ENCODE measurements at regions not wholly inside any gene's neighbourhood (a gene's known extent, or its start where the extent isn't known, plus 50 kb on each side); places are given as distances from the start of the nearest gene placed in this dataset.

DNA sequence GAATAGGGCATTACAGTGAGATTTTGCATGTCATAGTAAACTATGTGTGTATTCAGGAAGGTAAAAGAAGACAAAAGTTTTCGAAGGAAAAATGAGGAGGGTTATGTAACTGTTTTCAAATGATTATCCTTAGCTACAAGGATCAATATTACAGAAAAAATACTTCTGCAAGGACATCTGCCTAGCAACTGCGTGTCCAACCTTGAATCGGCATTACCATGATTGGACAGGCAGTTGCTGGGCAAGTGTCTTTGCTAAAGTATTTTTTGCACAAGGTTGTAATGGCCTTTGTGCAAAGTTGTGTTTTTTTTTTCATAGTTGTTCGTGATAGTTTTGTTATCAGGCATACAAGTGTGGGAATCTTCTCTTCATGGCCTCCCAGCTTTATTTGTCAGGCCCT is 136.8 kb downstream of the FASLG start:
- no peak for TF ChIP-seq POLR2A (IDR thresholded peaks at IDR 0.05)
- TF ChIP-seq, protein P1, sequence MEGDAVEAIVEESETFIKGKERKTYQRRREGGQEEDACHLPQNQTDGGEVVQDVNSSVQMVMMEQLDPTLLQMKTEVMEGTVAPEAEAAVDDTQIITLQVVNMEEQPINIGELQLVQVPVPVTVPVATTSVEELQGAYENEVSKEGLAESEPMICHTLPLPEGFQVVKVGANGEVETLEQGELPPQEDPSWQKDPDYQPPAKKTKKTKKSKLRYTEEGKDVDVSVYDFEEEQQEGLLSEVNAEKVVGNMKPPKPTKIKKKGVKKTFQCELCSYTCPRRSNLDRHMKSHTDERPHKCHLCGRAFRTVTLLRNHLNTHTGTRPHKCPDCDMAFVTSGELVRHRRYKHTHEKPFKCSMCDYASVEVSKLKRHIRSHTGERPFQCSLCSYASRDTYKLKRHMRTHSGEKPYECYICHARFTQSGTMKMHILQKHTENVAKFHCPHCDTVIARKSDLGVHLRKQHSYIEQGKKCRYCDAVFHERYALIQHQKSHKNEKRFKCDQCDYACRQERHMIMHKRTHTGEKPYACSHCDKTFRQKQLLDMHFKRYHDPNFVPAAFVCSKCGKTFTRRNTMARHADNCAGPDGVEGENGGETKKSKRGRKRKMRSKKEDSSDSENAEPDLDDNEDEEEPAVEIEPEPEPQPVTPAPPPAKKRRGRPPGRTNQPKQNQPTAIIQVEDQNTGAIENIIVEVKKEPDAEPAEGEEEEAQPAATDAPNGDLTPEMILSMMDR (IDR thresholded peaks at IDR 0.05), result no peak
- TF ChIP-seq EP300 (IDR thresholded peaks at IDR 0.05), result no peak

Data from stomach (tissue), 4 donors.